DMS79 treated with DMSO at 0.1 percent for 48 hours (cell line): ENCODE measurements at regions not wholly inside any gene's neighbourhood (a gene's known extent, or its start where the extent isn't known, plus 50 kb on each side); places are given as distances from the start of the nearest gene placed in this dataset.

ENCODE experiments used
- DNase-seq: peaks from one replicate; lab custom pipeline; 2025; lab: John Stamatoyannopoulos, UW

DNA sequence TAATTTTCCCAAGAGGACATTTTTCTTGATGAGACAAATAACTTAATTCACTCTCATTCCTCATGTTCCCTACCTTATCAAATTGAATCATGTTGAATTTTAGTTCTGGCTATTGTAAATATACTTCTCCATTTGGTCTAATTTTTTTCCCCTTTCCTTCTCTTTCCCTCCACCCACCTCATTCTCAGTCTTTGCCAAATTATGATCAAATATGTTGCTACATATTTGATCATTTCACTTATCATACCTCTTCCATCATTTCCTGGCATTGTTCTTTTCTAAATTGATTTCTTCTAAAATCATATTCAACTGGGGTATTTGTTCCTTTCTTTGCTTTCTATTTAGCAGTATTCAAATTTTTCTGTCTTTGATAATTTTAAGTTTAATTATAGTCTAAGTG, 52.3 kb downstream of the HDGFL1 start:
- no peak for DNase-seq

DNA sequence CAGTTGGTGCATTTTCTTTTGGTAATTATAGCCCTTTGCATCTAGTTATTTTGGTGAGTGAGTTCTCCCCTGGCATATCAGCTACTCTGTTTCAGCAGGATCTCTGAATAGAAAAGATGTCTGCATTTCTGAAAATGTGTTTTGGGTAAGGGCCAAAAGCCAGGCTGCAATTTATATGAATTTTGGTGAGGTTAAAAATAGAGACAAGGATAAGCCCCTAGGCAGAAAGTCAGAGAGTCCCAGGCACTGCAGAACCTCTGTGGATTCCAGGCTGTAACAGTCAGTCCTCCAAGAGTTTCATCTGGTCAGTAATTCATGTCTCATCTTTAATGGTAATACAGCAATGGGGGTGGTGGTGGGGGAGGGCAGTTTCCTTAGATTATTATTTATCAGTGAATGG, 53.0 kb downstream of the HDGFL1 start:
- no peak for DNase-seq

DNA sequence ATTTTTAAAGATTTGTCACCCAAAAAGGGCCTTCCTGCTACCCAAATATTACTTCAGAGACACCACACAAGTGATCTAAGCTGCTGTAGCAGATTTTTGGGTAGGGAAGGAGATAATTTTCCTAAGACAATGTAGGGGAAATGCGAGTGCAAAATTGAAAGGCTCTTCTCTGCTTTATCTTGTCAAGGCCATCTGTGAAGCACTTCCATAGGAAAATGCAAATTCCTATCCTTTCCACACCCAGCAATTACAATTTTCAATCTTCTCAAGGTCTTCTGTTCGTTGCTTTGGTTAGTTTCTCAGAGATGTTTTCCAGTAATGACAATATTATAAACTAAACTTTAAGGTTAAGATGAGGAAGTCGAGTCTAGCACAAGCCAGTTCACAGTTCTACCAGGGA, 53.4 kb downstream of the HDGFL1 start:
- no peak for DNase-seq

DNA sequence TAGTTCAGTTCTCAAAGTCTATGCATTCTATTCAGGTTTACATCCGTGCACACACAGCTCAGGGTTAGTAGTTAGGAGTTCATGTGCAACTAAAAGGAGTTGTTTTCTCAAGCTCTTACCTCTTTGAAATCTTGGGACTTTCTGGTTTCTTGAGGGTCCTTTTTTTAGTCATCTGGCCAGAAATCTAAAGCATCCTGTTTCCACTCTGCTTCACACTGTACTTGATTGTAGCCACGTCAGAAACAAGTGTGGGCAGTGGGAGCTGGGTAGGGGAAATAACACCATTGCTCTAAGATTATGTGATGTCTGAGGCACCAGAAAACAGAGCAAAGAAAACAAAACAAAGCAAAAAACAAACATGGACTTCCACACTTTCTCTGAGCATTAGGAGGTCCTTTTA, 58.3 kb downstream of the HDGFL1 start:
- DNase-seq, result no peak

DNA sequence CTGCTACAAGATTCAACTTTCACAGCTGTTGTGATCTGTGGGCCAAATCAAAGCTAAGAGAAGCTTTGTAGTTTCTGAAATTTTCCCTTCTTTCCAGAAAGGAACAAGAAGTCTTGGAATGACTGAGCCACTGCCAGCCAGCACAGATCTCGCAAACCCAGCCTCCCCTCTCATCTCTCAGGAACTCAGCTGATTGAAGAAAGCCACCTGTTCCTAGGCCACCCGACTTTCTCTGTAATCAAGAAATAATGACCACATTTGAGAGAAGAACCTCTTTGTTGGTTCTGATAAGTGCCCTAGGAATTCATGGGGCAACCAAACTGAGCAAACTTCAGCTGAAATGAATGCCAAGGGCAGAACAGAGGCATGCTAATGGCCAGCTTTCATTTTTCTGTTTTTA, 61.7 kb downstream of the HDGFL1 start:
- no peak for DNase-seq

DNA sequence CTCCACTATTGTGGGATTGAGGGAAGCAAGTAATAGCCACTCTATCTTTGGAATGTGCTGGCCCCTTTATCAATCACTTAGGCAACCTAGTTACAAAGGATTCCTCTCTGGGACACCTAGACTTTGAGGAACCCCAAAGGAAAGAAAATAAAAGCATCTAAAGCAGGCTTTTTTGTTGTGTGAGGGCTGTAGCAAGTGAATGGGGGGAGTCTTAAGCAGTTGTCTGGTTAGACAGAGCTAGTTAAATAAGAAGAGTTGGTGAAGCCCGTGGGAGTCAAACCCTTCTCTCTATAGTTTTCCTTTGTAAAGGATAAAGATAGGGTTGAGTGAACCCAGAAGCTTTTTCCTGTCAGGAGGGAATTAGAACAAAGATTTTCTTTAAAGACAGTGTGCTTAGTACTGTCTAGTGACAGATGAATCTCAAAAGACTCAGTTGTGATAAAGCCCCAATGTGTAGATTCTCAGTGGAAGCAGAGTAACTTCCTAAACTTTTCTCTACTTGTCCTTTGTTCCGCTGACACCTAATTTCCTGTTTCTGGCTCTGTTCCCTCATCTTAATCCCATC, 63.3 kb downstream of the HDGFL1 start:
- no peak for DNase-seq

DNA sequence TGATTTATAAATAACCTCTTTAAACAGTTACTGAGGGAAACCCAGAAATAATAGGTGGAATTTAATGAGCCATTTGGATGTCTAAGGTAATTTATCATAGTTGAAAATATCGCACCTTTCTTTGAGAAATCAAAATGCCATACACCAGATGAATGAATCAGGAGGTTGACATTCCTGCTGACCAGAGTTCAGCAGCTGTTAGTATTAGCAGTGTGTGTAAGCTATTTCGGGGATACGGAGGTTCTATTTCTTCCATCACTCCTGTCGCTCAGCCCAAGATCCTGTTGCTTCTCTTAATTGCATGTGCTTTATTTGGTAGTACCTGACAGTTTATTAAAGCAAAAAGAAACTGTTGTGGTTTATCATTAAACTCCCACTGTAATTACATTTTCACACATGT, 67.1 kb downstream of the HDGFL1 start:
- no peak for DNase-seq

DNA sequence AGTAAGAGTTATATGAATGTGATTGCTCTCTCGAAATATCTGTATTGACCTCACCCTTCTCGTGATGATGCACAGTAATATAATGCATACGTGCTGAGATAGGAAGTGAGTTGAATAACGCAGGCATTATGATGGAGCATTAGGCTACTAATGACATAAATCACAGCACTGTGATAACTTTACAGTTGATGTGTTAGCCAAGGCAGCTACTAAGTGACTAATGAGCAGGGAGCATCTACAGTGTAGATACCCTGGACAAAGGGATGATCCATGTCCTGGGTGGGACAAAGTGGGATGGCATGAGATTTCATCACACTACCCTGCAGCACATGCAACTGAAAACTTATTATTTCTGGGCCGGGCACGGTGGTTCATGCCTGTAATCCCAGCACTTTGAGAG, 68.4 kb downstream of the HDGFL1 start:
- no peak for DNase-seq

DNA sequence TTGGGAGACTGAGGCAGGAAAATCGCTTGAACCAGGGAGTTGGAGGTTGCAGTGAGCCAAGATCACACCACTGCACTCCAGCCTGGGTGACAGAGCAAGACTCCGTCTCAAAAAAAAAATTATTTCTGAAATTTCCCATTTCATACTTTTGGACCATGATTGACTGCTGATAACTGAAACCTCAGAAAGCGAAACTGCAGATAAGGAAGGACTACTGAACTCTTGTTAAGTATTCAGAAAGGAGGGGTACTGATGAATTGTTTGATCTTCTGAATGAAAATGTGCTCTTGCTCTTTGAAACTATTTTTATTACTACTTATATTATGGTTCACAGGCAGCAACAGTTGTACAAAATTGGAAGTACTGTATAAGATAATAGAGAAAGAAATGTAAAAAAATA, 69.0 kb downstream of the HDGFL1 start:
- DNase-seq, result no peak

DNA sequence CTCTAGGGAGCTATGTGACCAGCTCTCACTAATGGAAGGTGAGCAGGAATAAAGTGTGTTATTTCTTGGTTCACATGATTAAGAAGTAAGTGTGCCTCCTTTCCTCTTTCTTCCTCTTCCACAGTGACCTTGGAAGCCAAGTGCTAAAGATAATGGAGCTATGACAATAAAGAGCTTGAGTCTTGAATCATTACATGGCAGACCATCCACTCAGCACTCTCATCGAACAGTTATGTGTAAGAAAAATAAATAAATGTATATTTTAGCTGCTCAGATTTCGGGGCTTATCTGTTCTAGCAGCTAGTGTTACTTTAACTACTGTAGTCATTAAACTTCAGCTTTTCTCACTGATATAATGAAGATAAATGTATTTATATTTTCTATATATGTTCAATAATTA, 72.9 kb downstream of the HDGFL1 start:
- no peak for DNase-seq

DNA sequence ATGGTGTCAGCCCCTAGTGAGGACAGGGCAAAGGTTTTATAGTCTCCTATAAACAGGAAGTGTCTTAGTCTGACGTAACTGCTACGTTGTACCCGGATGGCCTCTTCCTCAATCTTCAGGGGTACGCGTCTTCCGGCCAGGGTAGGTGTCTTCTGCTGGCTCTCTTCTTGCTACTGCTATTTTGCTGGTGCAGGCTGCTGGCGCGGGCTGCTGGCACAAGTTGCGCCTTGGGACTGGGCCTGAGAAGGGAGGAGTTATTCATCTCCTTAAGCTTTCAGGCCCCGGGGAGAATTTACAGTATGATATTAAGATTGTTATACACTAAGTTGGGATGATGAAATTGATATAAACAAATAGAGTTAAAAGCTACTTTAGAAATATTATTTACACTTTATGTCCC, 74.4 kb downstream of the HDGFL1 start:
- no peak for DNase-seq

DNA sequence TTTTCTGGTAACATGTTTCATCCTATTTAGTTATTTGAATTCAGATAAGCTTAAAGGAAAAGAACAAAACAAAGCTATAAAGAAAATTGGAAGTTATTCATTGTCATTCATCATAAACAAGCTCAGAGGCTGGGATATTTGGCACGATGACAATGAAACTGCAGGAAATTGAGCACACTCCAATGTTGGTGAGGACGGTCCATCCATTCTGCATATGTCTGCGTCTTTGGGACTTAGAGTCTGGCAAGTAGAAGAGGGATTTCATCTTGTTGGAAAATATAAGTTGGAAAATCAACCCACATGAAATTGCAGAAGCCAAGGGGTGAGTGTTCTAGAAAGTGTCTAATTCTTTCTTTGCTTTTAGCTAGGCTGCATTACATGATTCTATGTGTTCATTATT, 78.4 kb downstream of the HDGFL1 start:
- DNase-seq, result no peak

DNA sequence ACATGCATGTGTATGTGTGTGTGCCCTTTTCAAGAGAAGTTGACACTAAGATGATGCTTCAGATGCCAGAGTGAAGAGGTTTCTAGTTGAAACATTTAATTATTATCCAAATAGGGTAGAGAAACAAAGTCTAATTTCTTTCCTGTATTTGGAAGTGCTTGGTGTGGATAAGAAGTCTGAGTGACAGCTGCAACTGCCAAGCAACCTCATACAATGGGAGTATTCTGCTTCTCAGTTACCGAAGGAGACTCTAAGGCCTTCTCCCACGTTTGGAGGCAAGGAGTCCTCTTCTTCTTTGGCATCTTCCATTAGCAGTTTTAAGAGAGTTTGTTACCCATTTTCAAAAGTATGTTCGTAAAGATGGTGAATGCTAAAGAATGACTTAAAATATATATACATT, 82.4 kb downstream of the HDGFL1 start:
- no peak for DNase-seq

DNA sequence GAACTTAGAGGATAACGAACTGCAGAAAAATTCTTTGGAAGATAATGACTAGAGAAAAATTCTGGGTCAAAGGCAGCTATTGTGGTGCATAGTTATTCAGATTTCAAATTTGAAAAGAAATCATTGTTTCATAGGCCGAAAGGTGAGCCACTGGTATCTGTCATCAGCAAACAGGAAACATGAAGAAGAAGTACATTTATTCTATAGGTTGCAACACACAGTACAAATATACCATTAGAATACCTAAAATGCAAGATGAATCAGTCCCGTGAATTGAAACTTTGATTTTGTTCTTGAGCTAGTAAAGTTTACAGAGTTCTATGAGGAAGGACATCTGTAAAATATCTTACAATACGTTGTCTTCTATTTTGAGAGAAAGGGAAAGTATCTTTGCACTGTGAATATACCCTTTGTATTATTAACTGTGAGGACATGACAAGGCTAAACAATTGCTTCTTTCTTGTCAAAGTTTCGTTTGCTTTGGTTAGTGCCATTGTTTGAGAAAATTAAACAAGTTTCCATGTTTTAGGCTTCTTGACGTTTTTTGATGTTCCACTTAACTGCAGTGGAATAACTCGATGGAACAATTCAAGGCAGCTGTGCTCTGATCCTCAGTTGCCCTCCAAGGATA, 84.7 kb downstream of the HDGFL1 start:
- DNase-seq, result no peak

DNA sequence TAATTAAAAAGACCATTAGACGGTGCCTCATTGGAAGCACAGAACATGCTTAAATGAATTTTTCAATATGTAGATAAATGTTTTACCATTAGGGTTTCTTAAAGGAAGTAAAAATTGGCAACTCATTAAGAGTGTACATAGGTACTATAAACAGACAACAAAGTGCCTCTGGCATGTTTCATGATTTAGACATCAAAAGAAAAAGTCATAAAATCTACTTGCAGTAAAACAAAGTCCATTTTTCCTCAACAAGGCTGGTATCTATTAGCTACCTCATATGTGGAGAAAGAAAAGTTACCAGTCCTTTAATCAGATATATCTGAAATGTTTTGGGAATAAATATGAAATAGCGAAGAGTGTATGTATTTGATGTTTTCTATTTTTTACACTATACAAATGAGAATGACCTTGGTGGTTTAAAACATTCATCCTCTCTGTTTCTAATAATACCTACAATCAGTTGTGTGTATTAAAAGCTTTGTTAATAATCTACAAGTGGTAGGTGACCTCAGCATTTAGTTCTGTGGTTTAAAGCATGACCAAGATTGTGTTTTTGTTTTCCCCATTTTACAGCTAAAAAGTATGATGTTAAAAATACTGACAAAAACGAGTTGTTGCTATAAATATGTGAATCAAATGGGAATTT, 87.5 kb downstream of the HDGFL1 start:
- no peak for DNase-seq

DNA sequence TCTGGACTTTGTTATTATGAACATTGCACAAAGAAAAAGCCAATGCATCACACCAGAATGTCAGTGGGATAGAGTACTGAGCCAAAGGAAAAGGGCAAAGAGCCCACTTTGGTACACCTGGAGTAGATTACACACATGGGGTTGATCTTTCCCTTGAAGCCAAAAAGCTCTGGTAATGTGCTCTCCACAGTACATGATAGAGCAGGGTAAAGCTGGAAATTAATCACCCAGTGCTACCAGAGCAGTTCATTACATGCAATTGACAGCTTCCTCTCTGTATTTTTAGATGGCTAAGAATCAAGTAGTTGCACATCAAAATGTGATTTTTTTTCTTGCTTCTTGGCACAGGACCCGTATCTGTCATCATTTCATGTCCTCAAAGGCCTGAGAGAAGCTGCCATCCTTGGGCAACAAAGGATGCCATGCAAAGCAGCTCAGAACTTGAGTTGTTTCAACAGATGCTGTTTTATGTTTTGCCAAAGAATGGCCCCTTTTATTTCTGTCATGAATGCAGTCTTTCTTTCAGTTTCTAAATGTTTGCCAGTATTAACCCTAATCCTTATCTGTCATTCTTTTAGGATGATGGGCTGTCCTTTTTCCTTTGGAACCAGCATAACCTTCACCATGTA, 88.1 kb downstream of the HDGFL1 start:
- no peak for DNase-seq

DNA sequence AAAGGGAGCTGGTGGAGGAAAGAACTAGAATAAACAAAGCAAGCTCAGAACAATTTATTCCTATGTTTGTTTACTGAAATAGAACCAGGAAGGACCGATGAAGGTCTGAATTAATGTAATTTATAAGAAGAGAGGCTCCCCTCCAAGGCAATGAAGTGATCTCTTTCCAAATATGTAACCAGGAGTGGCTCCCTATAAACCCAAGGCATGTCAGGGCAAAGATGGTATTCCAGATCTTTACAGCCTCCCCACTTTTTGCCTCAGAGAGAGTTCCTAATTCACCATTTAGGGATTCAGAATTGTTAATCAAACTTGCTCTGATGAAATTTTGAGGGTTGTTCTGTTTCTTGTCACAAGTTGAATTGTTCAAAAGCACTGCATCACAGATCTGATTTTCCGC, 88.8 kb downstream of the HDGFL1 start:
- no peak for DNase-seq

DNA sequence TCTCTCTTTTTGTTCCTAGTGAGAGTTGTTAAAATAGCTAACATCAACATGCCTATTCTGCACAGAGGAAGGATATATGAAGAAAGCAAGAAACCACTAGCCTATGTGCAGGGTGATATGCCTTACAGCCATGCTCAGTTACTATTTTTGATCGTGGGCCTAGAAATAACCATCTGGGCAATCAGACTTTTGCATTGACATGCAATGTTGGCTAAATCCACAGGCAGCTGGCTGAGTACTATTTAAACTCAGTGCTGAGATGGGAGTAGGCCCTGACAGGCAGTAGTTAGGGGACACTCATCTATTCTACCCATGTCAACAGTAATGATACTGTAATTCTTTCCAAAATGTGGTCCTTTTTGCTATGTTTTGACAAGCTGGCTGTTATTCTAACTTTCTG, 89.6 kb downstream of the HDGFL1 start:
- no peak for DNase-seq

DNA sequence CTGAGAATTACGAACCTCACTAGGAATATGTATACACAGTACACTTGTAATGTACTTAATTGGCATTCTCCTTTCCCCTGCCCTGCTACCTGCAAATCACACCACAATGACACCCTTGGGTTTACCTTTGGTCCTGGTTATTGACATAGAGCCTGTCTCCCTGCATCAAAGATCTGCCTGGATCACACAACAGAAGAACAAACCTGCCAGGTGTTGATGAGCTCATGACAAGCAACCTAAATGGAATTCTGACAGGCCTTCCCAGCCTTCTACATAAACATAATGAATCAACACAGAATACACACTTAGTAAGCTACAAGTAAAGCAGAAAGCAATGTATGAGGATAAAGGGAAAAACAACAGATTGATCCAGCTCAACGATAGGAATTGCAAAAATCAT, 95.6 kb downstream of the HDGFL1 start:
- DNase-seq, result no peak

DNA sequence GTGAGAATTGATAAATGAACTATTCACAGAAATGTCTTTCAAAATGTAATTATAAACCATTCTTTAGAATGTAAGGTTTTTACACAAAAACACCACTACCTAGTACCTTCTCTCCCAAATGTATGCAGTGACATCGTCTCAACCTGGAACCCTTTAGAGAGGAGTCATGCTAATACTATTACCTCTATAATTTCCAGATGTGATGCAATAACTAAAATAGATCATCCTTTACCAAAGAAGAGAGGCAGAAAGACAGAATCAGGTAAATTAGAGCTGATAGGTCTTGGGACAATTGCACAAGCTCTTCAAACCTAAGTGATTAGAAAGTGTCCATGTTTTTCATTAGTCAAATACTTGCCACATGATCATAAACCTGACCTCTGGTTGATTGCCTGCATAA, 96.7 kb downstream of the HDGFL1 start:
- no peak for DNase-seq

DNA sequence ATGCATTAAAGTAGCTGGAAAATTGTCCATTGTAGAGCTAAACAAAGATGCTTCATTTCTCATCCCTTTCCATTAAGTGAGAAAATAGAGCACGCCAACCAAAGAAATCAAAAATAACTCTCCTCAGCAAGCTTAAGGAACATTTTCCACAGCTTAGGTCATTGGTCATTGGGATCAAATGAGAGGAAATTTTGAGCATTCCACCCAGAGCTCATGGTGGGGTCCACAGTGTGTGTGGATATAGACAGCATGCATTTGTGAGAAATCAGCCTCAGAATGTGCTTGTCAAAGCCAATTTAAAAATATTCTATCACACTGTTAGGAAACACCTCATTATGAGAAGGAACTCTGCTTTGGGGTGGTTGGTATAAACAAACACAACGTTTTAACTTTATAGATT, 97.2 kb downstream of the HDGFL1 start:
- no peak for DNase-seq

DNA sequence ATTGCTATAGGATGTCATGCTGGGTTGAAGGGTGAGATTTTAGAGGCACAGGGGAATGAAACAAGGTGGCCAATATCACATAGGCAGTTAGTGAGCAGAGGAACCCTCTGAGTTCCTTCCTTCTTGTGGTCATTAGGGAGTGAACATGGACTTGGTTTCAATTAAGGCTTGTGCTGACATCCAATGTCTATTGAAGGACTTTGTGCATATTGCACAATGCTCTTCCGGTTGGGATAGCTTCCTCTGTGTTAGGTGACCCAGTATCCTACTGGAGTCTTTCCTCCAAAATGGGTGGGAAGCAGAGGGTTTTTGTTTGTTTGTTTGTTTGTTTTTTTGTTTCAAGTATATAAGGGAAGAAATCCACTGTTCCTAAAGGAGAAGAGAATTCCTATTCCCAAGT, 98.5 kb downstream of the HDGFL1 start:
- no peak for DNase-seq

DNA sequence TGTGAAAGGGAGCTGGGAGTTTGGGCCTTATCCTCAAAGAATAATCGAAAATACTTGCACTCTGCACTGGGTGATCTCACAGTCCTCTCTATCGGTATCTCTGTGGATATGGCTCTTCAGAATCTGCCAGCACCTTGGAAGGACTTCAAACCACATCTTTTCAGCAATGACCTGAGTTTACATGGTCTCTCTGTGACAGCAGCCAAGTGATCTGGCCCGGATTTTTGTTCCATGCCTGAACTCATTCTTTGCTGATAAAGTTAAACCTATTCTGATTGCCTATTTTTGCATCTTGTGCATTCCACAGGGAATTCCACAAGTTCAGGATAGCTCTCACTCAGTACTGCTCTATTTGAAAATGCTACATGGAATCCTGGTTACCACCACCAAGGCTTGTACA, 98.9 kb downstream of the HDGFL1 start:
- DNase-seq, result no peak

DNA sequence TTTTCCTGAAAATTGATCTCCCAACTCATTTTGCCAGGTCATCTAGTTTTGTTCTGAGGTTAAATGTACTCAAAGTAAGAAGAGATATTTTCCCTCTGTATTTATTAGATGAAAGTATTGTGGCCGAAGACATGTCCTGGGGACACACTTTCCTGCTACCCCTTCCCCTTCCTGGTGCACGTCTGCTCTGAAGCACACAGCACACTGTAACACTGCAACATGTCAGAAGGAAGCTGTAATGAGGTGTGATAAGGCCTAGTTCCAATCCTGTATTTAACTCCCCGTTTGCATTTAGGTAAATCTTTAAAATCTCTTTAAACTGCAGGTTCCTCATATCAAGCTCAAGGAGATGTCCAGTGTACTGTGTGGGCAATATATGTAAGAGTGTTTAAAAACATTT, 99.4 kb downstream of the HDGFL1 start:
- DNase-seq, result no peak
